ENCODE measurements at regions not wholly inside any gene's neighbourhood (a gene's known extent, or its start where the extent isn't known, plus 50 kb on each side); places are given as distances from the start of the nearest gene placed in this dataset.
"Not testable (repeated sequence)": the region's sequence is repeated elsewhere in the genome, so short reads cannot be mapped to it uniquely, and the experiment has no call there.

DNA sequence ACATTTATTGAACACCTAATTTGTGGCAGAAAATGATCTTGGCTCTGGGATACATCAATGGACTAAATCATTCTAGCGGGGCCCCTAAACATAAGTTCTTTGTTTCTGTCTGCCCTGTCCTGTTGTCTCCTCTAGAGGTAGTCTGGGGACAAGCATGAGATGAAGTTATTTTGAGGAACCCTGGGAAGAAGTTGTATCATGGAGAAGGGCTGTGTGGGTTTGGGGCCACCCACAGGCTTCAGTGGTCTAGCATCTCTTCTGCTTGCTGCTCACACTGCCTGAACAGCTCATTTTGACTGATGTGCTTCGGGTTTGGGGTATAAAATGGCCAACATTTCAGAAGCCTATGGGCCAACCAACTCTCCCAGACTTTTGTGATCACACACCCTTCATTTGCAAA is 50.3 kb upstream of the OSBPL11 start:
- no peak for DNase-seq (ENCODE audit: low read depth)

DNA sequence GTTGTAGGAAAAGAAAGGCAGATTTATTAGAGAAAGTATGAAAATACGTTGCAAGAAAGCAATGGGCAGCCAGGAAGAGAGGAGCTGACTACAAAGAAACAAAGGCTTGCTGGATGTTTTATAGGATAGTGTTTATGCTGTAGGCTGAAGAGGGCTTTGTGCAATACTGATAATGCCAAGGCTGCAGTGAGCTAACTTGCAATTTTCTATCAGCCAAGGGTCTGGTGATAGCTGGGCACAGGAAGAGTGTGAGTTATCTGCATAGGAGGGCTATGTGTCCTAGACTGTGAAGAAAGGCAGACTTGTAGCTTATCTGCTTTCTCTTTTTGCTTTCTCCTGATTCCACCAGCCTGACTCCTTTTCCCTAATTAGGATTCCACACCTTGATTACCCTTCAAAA is 51.3 kb upstream of the OSBPL11 start:
- DNase-seq (ENCODE audit: low read depth), result no peak

DNA sequence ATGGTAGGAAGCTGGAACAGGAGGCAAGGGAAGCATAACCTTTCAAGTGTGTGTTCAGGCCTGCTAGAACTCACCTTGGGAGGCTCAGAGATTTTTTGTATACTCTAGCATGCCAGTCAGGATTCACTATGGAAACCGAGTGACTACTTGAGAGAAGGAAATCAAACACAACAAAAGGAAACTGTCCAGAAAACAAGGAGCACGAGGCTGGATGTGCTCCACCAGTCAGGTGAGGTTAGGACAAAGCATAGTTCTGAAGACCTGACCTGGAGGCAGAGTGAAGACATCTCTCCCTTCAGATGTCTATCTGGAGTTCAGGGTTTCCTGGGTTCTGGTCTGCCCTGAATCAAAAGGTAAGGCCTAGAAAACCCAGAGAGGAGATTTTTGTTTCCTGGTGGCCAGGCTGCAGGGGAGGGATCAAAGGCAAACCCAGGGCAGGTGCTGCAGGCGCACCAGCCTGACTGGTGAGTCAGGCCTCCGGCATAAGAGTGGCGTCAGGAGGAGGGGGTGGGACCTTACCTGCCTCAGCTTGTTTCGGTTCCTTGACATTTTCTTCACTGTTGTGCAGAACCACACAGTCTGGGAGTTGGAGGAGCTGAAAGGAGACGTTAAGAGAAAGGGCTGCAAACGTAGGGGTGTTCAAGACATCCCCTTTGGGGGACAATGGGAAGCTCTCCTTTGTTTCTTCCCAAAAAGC is 52.2 kb upstream of the OSBPL11 start:
- no peak for DNase-seq (ENCODE audit: low read depth)

DNA sequence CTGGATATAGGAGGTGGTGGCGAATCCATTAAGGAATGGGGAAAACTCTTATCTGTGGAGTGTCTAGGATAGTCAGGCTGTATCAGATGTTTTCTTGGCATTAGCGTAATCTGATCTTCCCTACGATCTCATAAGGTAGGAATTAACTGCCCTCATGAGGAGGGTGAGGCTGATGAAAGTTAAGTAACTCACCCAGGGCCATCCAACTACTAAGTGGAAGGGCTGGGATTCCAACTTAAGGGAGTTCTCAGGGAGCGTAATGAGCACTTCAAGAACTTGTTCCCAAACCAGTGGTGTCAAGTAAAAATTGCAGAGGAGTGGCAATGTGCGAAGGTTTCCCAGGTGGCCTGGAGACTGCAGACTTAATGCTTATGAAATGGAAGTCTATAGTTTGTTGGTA is 55.9 kb upstream of the OSBPL11 start:
- no peak for DNase-seq (ENCODE audit: low read depth)

DNA sequence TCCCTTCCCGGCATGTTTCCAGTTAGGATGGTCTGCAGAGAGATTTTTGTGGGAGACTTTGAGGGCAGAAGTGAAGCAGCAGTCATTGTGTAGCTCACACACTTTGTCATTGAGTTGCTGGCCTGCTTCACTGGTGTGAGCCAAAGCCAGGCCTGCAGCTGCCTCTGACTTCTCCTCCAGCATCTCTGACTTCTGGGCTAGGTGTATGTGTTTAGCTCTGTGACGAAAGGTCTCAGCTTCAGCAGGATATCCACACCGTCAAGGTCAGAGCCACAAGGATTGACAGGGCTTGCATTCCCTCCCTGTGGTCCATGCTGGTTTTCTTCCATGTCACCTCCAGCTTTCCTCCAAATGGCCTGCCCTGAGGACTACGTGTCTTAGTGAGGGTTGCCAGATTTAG is 57.1 kb upstream of the OSBPL11 start:
- no peak for DNase-seq (ENCODE audit: low read depth)

DNA sequence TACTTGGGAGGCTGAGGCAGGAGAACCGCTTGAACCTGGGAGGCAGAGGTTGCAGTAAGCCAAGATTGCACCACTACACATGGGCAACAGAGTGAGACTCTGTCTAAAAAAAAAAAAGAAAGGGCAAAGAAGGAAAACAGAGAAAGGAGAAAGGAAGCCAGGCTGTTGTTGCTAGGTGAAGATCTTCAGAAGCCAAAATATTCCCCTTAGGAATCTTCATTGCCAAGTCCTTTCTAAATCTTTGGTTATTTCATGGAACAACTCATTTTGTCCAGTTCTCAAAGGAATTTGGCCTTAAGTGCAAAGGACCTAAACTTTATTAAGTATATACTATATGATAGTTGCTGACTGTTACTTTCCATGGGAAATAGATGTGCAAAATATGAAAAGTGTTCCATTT is 59.2 kb upstream of the OSBPL11 start:
- DNase-seq (ENCODE audit: low read depth), result no peak

DNA sequence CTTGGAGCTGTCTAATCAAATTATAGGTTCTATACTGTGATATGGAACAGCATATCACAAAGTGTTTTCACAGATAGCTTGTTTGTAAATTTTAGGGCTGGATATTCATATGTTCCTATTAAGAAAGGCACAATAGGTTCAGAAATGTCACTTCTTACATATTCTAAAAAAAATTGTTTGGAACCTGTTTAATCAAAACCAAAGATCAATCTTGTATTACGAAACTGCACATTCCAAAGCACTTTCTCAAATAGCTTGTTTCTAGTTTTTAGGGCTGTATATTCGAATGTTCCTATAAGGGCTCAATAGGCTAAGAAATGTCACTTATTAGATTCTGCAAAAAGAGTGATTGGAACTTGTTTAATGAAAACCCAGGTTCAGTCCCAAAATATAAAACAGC is 67.4 kb upstream of the OSBPL11 start:
- DNase-seq (ENCODE audit: low read depth), result no peak

DNA sequence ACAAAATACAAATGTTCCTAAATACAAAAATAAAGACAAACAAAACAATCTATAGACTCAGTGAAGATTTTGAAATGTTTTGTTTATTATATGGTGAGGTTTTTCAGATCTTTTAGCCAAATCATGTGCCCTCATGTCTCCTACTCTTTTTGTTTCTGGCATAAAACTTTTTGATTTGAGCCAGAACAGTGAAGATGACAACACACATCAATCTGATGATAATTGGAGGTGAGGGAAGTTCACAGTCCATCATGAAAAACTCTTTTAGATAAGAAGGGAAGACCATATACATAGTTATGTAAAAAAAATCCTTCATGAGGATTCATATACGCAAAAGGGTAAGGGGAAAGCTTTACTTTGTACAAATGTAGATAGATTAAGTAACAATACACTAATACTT is 75.1 kb upstream of the OSBPL11 start:
- no peak for DNase-seq (ENCODE audit: low read depth)

DNA sequence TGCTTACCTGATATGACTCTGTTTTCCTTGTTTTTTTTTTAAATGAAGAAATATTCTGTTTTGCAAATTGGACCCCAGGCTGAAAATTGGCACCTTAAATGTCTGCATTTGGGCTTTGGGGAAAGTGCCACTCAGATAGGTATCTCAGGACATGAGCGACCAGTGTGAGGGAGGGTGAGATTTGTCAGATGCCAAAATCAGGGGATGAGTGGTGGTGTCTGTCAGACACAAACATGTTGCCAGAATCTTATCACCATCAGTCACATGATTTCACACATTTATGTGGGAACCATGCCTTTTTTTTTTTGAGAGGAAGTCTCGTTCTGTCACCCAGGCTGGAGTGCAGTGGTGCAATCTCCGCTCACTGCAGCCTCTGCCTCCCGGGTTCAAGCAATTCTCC is 75.6 kb upstream of the OSBPL11 start:
- DNase-seq (ENCODE audit: low read depth), result no peak

DNA sequence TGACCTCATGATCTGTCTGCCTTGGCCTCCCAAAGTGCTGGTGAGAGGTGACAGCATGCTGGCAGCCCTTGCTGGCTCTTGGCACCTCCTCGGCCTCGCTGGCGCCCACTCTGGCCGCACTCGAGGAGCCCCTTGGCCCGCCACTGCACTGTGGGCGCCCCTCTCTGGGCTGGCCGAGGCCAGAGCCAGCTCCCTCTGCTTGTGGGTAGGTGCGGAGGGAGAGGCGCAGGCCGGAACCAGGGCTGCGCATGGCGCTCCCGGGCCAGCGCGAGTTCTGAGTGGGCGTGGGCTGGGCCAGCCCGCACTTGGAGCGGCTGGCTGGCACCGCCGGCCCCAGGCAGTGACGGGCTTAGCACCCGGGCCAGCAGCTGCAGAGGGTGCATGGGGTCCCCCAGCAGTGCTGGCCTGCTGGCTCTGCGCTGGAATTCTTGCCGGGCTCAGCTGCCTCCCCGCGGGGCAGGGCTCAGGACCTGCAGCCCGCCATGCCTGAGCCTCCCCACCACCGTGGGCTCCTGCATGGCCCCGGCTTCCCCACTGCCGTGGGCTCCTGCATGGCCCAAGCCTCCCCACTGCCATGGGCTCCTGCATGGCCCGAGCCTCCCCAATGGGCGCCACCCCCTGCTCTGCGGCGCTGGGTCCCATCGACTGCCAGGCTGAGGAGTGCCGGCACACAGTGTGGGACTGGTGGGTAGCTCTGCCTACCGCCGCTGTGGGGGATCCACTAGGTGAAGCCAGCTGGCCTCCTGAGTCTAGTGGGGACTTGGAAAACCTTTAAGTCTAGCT is 76.4 kb upstream of the OSBPL11 start:
- DNase-seq (ENCODE audit: low read depth), result no peak

DNA sequence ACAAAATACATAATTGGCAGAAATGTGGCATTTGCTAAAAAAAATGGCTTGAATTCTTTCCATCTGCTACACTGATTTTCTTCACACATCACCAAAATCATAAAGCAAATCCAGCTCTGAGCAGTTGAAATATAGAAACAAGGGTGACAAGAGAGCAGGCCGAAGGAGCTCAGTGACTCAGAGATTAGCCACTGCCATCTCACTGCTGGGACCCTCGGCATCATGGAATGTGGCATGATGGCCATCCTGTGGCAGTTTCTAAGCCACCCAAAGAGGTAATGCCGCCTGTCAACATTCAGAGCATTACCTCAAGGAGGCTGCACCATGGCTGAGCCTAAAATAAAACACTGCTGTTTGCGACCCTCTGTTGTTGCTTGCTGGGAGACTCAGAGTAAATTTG is 80.5 kb upstream of the OSBPL11 start:
- no peak for DNase-seq (ENCODE audit: low read depth)

DNA sequence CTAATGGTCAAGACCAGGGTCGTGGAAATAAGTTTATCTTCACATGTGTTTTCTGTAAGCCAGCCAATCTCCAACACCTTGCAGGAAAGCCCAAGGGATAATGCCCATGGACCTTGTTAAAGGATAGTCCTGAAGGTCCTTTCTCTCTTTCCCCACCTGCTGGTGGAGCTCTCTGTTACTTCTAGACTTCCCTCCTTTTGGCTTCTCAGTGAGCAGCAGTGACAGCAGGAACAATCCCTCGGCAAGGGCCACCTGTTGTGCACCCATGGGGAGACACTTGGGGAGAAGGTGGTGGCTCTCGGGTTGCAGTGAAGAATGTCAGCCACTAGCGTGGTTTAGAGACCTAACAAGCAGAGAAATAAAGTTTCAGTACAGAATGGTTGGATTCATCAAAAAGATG is 84.0 kb upstream of the OSBPL11 start:
- no peak for DNase-seq (ENCODE audit: low read depth)

DNA sequence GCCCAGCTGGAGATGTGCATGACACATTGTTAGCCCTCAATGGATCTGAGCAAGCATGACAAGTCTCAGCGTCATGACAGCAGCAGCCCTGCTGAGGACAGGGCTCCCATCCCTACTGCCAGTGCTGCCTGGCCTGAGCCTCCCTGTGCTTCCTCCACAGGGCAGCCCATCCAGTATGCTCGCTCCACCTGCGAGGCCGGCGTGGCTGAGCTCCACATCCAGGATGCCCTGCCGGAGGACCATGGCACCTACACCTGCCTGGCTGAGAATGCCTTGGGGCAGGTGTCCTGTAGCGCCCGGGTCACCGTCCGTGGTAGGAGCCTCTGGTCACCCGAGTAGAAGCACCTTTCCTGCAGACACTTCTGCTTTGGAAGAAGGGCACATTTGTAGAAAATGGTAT is 85.8 kb upstream of the OSBPL11 start:
- DNase-seq (ENCODE audit: low read depth), result no peak

DNA sequence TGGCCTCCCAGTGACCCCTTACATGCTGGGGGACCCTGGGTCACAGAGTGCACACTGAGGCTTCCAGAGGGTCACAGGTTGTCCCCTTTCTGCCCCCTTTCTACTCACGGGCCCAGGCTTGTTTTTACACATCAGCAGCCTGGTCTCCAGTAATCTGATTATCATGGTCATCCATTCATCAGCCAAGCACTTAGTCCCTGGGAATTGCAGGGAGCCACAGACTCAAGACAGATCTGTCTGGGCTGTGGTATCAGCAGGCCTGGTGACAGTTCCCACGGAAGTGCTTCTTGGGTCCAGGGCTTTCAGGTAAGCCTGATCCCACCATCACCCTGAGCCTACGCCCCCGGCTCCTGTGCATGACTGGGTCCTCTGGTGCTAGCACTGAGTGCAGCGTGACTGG is 86.6 kb upstream of the OSBPL11 start:
- not testable (repeated sequence) for DNase-seq (ENCODE audit: low read depth)

DNA sequence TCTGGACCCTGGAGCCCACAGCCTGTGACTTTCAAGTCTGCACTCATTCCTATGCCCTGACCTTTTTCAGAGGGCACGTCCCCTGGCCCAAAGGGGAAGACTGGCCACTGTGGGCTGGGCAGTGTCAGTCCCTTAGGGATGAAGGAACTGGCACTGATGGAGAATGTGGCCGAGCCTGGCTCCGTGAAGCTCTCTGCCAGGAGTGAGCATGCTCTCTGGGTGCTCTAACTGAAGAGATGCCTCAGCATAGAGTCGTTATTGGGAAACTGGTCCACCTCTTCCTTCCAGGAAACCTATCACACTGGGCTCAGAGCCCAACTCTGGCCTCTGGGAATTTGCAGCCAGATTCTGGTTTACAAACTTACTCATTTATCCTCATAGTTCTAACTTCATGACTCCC is 87.3 kb upstream of the OSBPL11 start:
- DNase-seq (ENCODE audit: low read depth), result not testable (repeated sequence)

DNA sequence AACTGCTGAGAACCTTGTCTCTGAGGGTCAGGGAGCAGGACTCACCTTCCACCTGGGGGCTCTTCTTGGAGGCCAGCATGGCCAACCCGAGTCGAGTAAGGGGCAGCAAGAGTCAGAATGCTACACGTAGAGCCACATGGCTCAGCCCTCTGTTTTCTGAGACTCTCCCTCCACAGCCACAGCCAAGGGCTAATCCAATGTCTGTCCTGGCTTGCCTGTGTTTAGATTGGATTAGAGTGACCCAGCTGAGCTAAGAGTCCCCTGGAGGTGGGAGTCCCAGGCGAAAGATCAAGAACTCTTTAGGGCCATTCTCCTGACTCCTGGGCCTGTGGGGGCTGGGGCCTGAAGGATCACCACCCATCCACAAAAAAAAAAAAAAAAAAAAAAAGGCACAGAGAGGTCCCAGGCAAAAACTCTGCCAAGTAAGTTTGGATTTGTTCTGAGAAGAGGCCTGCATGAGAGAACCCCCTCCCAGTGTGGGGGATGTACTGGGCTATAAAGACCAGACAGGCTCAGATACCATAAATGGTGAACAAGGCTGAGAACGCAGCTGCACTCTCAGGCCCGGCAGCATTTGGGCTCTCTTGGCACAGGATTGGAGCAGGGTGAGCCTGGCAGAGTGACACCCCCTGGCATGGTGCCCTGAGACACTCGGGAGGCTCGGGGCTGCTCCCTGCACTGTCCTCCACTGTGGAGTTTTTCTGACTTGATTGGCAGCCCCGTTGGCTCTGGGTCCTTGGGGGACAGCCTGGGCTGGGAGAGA is 88.0 kb upstream of the OSBPL11 start:
- no peak for DNase-seq (ENCODE audit: low read depth)

DNA sequence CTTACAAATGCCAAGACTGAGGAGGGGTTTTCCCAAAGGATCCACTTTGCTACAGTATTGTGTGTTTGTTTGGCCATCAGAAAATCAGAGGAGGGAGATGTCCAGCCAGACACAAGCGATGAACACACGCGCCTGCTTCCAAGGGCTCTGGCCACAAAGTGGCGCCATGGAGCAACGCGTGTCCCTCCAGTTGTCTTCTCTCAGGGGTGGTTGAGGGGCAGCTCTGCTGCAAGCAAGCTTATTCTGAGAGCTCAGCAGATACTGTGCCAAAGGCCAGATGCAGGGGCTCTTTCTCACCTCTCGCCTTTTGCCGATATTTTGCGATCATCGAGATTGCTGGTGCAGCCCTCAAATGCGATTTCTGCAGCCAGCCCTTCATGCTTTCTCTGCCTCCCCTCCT is 88.9 kb upstream of the OSBPL11 start:
- no peak for DNase-seq (ENCODE audit: low read depth)

DNA sequence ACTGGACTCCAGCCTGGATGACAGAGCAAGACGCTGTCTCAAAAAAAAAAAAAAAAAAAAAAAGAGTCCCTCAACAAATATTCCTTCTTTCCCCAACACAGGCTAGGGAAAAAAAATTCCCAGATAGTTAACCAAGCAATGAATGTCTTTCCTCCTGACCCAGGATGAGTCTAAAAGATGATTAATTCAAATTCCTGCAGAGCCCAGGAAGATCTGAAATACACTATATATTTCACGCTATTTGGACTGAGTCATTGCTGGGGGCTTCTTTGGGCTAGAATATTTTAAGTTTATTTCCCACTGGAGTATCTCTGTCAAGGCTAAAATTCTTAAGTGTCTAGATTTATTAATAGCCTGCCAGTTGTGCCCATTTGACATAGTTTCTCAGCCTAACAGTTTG is 90.4 kb upstream of the OSBPL11 start:
- not testable (repeated sequence) for DNase-seq (ENCODE audit: low read depth)

DNA sequence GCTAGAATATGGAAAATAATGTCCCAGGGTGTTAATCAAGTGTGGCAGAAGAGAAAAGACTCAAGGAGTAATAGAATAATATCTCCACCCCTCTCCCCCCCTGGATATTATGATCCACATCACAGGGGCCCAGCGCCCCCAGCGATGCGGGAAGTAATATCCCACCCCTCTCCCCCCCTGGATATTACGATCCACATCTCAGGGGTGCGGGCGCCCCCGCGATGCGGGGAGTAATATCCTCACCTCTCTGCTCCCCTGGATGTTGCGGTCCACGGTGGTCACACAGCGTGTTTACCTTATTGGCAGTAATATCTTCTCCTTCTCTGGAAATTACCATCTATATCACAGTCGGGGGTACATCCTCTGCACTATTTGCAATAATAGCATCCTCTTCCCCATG is 97.1 kb upstream of the OSBPL11 start:
- DNase-seq (ENCODE audit: low read depth), result no peak

DNA sequence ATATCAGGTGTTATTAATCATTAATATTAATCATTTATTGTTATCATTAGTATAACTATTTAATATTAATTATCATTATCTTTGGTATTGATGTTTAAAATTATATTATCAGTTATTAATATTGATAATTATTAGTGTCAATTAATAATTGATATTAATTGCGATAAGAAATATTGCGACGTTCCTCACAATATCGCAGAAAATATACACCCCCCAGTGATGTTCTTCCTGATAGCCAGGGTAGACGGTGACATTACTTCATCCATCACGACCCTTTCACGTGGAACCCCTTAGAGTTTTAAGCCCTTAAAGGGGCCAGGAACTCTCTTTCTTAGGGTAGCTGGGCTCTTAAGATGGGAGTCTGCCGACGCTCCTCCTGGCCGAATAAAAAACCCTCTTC is 98.6 kb upstream of the OSBPL11 start:
- DNase-seq (ENCODE audit: low read depth), result no peak

DNA sequence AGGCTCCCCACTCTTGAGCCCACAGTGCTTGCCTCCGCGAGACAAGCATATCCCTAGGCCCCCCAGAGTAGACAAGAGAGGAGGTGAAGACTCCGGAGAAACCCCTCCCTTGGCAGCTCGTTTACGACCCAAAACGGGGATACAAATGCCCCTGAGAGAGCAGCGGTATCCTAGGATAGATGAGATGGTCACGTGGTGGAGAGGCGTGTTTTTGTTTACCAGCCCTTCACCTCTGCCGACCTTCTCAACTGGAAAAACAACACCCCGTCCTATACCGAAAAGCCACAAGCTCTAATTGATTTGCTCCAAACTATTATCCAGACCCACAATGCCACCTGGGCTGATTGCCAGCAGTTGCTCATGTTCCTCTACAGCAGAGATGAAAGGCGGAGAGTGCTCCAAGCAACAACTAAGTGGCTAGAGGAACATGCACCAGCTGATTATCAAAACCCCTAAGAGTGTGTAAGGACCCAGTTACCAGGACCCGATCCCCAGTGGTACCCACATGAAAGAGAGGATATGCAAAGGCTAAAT is 99.5 kb upstream of the OSBPL11 start:
- DNase-seq (ENCODE audit: low read depth), result no peak

DNA sequence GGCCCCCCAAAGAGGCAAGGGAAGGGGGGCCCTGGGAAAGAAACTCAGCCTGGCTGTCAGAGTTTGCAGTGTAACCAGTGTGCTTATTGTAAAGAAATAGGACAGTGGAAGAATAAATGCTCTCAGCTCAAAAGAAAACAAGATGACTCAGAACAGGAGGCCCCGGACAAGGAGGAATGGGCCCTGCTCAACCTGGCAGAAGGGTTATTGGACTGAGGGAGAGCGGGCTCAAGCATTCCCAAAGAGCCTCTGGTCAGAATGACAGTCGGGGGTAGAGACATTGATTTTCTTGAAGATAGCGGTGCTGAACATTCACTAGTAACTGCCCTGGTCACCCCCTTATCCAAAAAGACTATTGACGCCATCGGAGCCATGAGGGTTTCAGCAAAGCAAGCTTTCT is 100.4 kb upstream of the OSBPL11 start:
- DNase-seq (ENCODE audit: low read depth), result no peak

DNA sequence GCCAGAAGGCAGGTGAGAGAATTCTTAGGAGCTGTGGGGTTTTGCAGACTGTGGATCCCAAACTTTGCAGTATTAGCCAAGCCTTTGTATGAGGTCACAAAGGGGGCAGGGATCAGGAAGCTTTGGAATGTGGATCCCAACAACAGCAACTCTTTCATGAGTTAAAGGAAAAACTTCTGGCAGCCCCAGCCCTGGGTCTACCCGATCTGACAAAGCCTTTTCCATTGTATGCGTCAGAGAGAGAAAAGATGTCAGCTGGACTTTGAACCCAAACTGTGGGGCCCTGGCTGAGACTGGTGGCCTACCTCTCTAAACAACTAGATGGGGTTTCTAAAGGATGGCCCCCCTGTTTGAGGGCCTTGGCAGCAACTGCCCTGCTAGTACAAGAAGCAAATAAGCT is 101.8 kb upstream of the OSBPL11 start:
- not testable (repeated sequence) for DNase-seq (ENCODE audit: low read depth)

All from activated T-cell treated with anti-CD3 and anti-CD28 coated beads for 1 hour (primary cell).